GM12878 (cell line): ENCODE measurements at regions not wholly inside any gene's neighbourhood (a gene's known extent, or its start where the extent isn't known, plus 50 kb on each side); places are given as distances from the start of the nearest gene placed in this dataset.

Experiments used
- ATAC-seq: fragments of 200-7000 bp; cut with Tn5 transposase; 3 replicates; pipeline ENCODE4 v1.9.1; 2020; ENCODE audit warnings: mild to moderate bottlenecking, moderate library complexity
- BruUV-seq: library from RNA; stranded (reverse); fragments of 400-500 nt; replicated peaks from 2 replicates; lab custom pipeline; 2021; lab: Mats Ljungman, UMichigan
- CTCF ChIA-PET: fragments of 300-600 bp; sonication (Branson Sonifier 250); formaldehyde crosslinking; extraction: SDS; loops from one replicate; lab custom pipeline; 2021; ENCODE audit warnings: inconsistent platforms; lab: Yijun Ruan, JAX
- POLR2A ChIA-PET: fragments of 350-600 bp; formaldehyde crosslinking; extraction: SDS; loops from one replicate; lab custom pipeline; 2021; ENCODE audit warnings: inconsistent platforms; lab: Charles Lee
- RAD21 ChIA-PET: fragments of 300-600 bp; sonication (Branson Sonifier 250); formaldehyde crosslinking; loops from one replicate; lab custom pipeline; 2023; ENCODE audit warnings: antibody characterized with exemption; ENCODE audit not compliant: unreplicated experiment; lab: Charles Lee
- SMC1A ChIA-PET: fragments of 300-600 bp; sonication (Branson Sonifier 250); formaldehyde crosslinking; loops from one replicate; lab custom pipeline; 2023; ENCODE audit not compliant: unreplicated experiment, uncharacterized antibody; lab: Charles Lee
- DNase-seq: peaks from one replicate; pipeline ENCODE4 v3.0.0-alpha.2; 2011; ENCODE audit warnings: low read depth, low spot score
- FAIRE-seq: peaks from 3 replicates; lab custom pipeline; 2011; peaks lifted over from hg19 to GRCh38; lab: Jason Lieb, UNC
- H2AFZ ChIP-seq: 2 replicates; pipeline ENCODE4 v1.6.0; 2011; ENCODE audit warnings: low read depth, low read length, control low read depth; ENCODE audit not compliant: control insufficient read depth
- H3K27ac ChIP-seq: 2 replicates; pipeline ENCODE4 v1.5.1; 2011; ENCODE audit warnings: control low read depth; ENCODE audit not compliant: control insufficient read depth, insufficient read depth
- H3K27me3 ChIP-seq, 2 experiments: replicated peaks in 1 of 2; 2 replicates each; pipeline versions ENCODE4 v1.6.0 to v1.6.1; 2011; ENCODE audit warnings: low read length in 1 of 2; ENCODE audit not compliant: control insufficient read depth in 2 of 2, insufficient read depth in 2 of 2
- H3K36me3 ChIP-seq, 2 experiments: 2 replicates each; pipeline ENCODE4 v1.5.1; 2011; ENCODE audit warnings: low read length in 1 of 2; ENCODE audit not compliant: control insufficient read depth in 2 of 2, insufficient read depth in 2 of 2
- H3K4me1 ChIP-seq: 2 replicates; pipeline ENCODE4 v1.6.1; 2011; ENCODE audit warnings: mild to moderate bottlenecking, low read length, moderate library complexity, mixed read lengths; ENCODE audit not compliant: control insufficient read depth, insufficient read depth
- H3K4me2 ChIP-seq: 2 replicates; pipeline ENCODE4 v1.6.0; 2011; ENCODE audit warnings: control low read depth; ENCODE audit not compliant: control insufficient read depth, insufficient read depth
- H3K4me3 ChIP-seq: fragments of 200-600 bp; sonication (generic); 2 replicates; pipeline ENCODE4 v1.5.1; 2016
- H3K79me2 ChIP-seq: 2 replicates; pipeline ENCODE4 v1.6.0; 2011; ENCODE audit warnings: low read length; ENCODE audit not compliant: control insufficient read depth, insufficient read depth
- H3K9ac ChIP-seq: 2 replicates; pipeline ENCODE4 v1.8.0; 2011; ENCODE audit warnings: low read length, control low read depth, mixed read lengths; ENCODE audit not compliant: control insufficient read depth, insufficient read depth
- H3K9me3 ChIP-seq: replicated peaks from 3 replicates; pipeline ENCODE4 v1.5.1; 2011; ENCODE audit warnings: mild to moderate bottlenecking, low read length; ENCODE audit not compliant: control insufficient read depth, insufficient read depth
- H4K20me1 ChIP-seq: 2 replicates; pipeline ENCODE4 v1.6.0; 2011; ENCODE audit not compliant: control insufficient read depth, insufficient read depth
- HSF1 ChIP-seq: fragments of 150-350 bp; IDR thresholded peaks from 2 replicates; pipeline ENCODE4 v1.6.1; 2014; ENCODE audit warnings: mild to moderate bottlenecking, low read depth, low read length
- MEF2A ChIP-seq: IDR thresholded peaks from 2 replicates; pipeline ENCODE4 v1.6.1; 2011; ENCODE audit warnings: low read depth, mild to moderate bottlenecking, low read length, moderate library complexity; ENCODE audit not compliant: insufficient read depth
- WGBS: methylation state at CpG from one replicate; pipeline ENCODE4 v1.1.6; 2016; ENCODE audit warnings: low lambda C conversion rate; ENCODE audit not compliant: insufficient replicate concordance, insufficient coverage; ENCODE audit errors: missing lambda C conversion rate; 5-methylcytosine and 5-hydroxymethylcytosine counted together
- in situ Hi-C: fragments of 300-500 bp; cut with MboI; formaldehyde crosslinking; loops from 9 replicates; pipeline ENCODE4 v1.14.3; 2018; ENCODE audit warnings: mixed read lengths
- intact Hi-C: fragments of 100-400 bp; cut with micrococcal nuclease; formaldehyde crosslinking; loops from one replicate; pipeline ENCODE4 v1.14.2; 2022; ENCODE audit not compliant: unreplicated experiment

GRCh38 chr6:125598422-125598821 lies 151.0 kb upstream of the HEY2 start (continued):
- no peak for TF ChIP-seq MEF2A
- TF ChIP-seq, all 136 proteins: peak for 0

GRCh38 chr6:125604257-125604656 lies 145.2 kb upstream of the HEY2 start:
- WGBS: 41% methylated on average over 1 of the region's 1 CpG
- ATAC-seq (no peak), FAIRE-seq (no peak), DNase-seq (no peak)
- ChIA-PET RAD21 (no interaction called here), CTCF (interaction anchor here (1.2 kb wide), 1 partner anchor 350 kb away, joined by 3 read pairs; no protein-coding TSS in a partner anchor), SMC1A (interaction anchor here (0.6 to 1.0 kb wide), 2 partner anchors 23 to 43 kb away, joined by 3 read pairs; no protein-coding TSS in a partner anchor)
- H3K27me3 ChIP-seq: no peaks in the 10 kb centered on the region
- H3K36me3 ChIP-seq: no peaks in the 10 kb centered on the region
- H3K9ac ChIP-seq: no peak overlapping the region
- no peaks in the 10 kb centered on the region for H3K4me1 ChIP-seq
- H2AFZ ChIP-seq: no peak overlapping the region
- BruUV-seq: no TSS peak
- H3K9me3 ChIP-seq: no peaks in the 10 kb centered on the region
- H3K4me2 ChIP-seq: no peak overlapping the region
- in situ Hi-C loops (no loop called here), intact Hi-C loops (no loop called here)
- H3K4me3 ChIP-seq: no peak overlapping the region
- no peak for TF ChIP-seq HSF1
- TF ChIP-seq, all 136 proteins: peak for 0
- POLR2A ChIA-PET: no interaction called here
- H3K27ac ChIP-seq: no peak overlapping the region
- H4K20me1 ChIP-seq: no peaks in the 10 kb centered on the region
- H3K79me2 ChIP-seq: no peaks in the 10 kb centered on the region
